Activated CD4-positive, alpha-beta T cell treated with anti-CD3 and anti-CD28 coated beads, Interleukin-2, amount 10 ng/mL, durations not matched to agents 7 days and 5 days (primary cell): ENCODE measurements at regions not wholly inside any gene's neighbourhood (a gene's known extent, or its start where the extent isn't known, plus 50 kb on each side); places are given as distances from the start of the nearest gene placed in this dataset.

ENCODE experiments used
- CTCF ChIA-PET: fragments of 350-600 bp; sonication (Branson Sonifier 250); formaldehyde crosslinking; loops from one replicate; lab custom pipeline; 2021; ENCODE audit warnings: antibody characterized with exemption; lab: Charles Lee
- POLR2A ChIA-PET: fragments of 350-600 bp; sonication (Branson Sonifier 250); formaldehyde crosslinking; loops from one replicate; lab custom pipeline; 2021; ENCODE audit warnings: antibody characterized with exemption; lab: Charles Lee
- DNase-seq: peaks from one replicate; pipeline ENCODE4 v3.0.0-alpha.2; 2020
- H3K27ac Mint-ChIP-seq: one replicate; pipeline ENCODE4 v1.8.0; 2021; ENCODE audit warnings: mild to moderate bottlenecking, moderate library complexity, mixed read lengths
- H3K27me3 Mint-ChIP-seq: one replicate; pipeline ENCODE4 v1.8.0; 2021; ENCODE audit warnings: mixed read lengths
- H3K36me3 Mint-ChIP-seq: one replicate; pipeline ENCODE4 v1.8.0; 2021; ENCODE audit warnings: low read depth, mixed read lengths
- H3K4me1 Mint-ChIP-seq: one replicate; pipeline ENCODE4 v1.8.0; 2021; ENCODE audit warnings: mixed read lengths
- H3K4me3 Mint-ChIP-seq: one replicate; pipeline ENCODE4 v1.8.0; 2021; ENCODE audit warnings: mild to moderate bottlenecking, moderate library complexity, mixed read lengths
- H3K9me3 Mint-ChIP-seq: one replicate; pipeline ENCODE4 v1.8.0; 2021; ENCODE audit warnings: mixed read lengths

DNA sequence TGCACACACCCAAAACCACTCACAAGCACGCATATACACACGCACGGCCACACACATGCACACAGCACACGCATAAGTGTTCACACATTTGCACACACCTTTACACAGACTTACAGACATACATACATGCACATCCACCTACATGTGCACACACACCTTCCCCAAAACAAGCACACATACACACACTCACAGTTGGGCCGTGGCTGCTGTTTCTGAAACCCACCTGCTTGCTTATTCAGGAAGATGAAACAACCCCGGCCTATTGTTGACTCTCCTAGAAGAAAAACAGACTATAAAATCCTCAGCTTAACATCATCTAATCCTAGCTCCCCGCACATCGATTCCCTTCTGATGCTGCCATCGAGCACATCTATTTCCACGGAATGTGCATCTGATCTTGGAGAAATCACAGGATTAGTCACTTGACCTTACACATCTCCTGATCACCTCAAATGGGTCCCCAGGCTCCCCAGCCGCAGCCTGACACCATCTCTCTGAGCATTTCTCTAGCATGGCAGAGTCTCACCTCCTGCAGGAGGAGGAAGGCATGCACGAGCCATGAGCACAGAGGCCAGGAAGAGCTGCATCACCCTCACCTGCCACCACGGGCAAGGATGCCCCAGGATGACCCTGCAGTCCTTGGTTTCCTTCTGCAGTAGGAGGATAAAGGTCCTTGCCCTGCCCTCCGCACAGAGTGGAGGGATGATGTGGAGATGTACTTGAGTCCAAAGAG lies 105.8 kb upstream of the CDH5 start:
- no peak overlapping the region for H3K4me3 Mint-ChIP-seq
- H3K27me3 Mint-ChIP-seq, result no peaks in the 10 kb centered on the region
- DNase-seq, result no peak
- POLR2A ChIA-PET, result no interaction called here
- CTCF ChIA-PET, result no interaction called here
- no peaks in the 10 kb centered on the region for H3K36me3 Mint-ChIP-seq
- H3K4me1 Mint-ChIP-seq, result peaks cover 2% of the 10 kb centered on the region
- no peaks in the 10 kb centered on the region for H3K9me3 Mint-ChIP-seq
- no peak overlapping the region for H3K27ac Mint-ChIP-seq

DNA sequence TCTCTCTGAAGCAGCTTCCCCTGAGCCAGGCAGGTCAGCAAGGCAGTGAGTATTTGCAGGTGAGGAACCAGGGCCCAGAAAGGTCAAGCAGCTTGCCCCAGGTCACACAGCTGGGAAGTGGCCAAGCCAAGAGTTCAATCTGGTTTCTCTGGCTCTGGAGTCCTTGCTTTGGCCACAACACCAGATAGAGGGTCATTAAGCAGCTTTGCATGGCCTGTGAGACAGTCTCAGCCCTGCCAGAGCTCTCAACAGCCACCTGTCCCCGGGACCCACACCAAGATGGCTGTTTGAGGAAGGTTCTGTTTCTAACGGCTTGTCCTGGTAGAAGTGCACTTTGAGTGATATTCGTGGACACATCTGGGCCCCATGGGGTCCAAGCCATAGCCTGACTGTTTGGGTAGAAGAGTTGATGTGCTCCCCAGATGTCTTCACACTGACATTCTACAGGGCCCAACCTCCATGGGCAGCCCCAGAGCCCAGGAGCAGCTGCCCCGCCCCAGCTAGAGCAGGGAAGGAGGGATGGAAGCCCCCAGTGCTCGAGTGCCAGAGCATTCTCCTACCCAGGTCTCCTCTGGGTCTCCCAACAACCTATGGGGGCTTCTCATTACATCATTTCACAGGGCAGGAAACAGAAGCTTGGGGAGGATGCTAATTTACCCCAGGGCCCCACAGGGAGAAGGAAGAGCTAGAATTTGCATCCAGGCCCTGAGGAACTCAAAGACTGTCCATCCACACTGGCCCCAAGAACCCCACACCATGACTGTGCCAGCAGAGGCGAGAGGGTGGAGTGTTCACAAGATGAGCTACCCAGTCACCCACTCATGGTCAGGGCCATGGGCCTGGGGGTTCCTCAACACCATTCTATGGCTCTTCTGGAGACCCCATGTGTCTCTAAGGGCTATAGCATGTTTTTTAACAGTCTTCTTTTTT lies 107.3 kb upstream of the CDH5 start:
- Mint-ChIP-seq H3K4me1 (peaks cover 2% of the 10 kb centered on the region), H3K27me3 (no peaks in the 10 kb centered on the region), H3K27ac (no peak overlapping the region), H3K36me3 (no peaks in the 10 kb centered on the region), H3K4me3 (no peak overlapping the region), H3K9me3 (no peaks in the 10 kb centered on the region)
- DNase-seq, result no peak
- ChIA-PET POLR2A (no interaction called here), CTCF (no interaction called here)

DNA sequence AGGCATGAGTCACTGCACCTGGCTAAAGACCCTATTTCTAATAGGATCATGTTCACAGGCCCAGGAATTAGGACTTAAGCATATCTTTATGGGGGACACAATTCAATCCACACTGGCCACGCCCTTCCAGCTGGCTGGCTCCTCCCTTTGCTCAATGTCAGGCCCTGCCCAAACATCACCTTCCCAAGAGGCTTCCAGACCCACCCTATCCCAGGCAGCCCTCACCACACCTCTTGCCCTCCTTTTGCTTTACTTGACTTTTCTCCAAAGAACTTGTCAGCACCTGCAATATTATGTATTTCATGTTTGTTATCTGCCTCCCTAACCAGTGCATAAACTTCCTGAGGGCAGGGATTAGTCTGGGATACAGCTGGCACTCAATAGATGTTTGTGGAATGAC lies 109.6 kb upstream of the CDH5 start:
- Mint-ChIP-seq H3K4me1 (no peaks in the 10 kb centered on the region), H3K36me3 (no peaks in the 10 kb centered on the region), H3K27ac (no peak overlapping the region), H3K27me3 (no peaks in the 10 kb centered on the region), H3K4me3 (no peak overlapping the region), H3K9me3 (no peaks in the 10 kb centered on the region)
- DNase-seq, result no peak
- ChIA-PET CTCF (no interaction called here), POLR2A (no interaction called here)

DNA sequence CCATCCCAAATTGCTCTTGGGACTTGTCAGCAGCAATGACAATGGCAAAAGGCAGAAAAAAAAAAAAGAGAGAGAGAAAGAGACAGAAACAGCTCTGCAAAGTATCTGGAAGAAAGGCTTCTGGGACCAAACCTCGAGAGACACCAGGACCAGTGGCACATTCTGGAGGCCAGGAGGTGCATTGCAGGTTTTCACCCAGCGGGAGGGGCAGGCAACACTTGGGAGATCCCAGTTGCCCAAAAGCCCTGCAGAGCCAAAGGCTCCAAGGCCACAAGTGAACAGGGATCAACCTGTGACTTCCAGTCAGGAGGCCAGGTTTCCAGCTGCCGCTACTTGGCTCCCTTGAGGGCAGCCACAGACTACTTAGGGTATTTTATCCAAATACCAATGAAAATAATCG lies 110.8 kb upstream of the CDH5 start:
- H3K9me3 Mint-ChIP-seq, result no peaks in the 10 kb centered on the region
- no peak overlapping the region for H3K4me3 Mint-ChIP-seq
- H3K27me3 Mint-ChIP-seq, result no peaks in the 10 kb centered on the region
- ChIA-PET POLR2A (no interaction called here), CTCF (no interaction called here)
- H3K4me1 Mint-ChIP-seq, result no peaks in the 10 kb centered on the region
- no peak overlapping the region for H3K27ac Mint-ChIP-seq
- no peak for DNase-seq
- no peaks in the 10 kb centered on the region for H3K36me3 Mint-ChIP-seq

DNA sequence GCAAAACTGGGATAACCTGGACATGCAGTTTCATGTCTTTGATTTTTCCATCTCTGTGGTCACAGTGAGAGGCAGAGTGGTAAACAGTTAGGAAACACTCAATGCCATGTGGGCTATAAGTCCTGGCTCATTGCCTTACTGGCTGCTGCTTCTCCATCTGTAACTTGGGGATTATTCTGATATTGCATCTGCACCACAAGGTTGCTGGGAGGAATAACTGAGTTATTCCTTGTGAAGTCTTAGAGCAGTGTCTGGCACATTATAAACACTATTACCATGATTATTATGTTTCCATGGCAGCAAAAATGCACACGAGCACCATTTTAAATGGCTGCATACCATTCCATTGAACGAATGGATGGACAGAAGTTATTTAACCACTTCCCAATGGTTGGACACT lies 111.7 kb upstream of the CDH5 start:
- no peak overlapping the region for H3K27ac Mint-ChIP-seq
- H3K27me3 Mint-ChIP-seq, result peaks cover under 1% of the 10 kb centered on the region
- H3K4me3 Mint-ChIP-seq, result no peak overlapping the region
- no peak for DNase-seq
- H3K36me3 Mint-ChIP-seq, result no peaks in the 10 kb centered on the region
- H3K4me1 Mint-ChIP-seq, result no peaks in the 10 kb centered on the region
- H3K9me3 Mint-ChIP-seq, result no peaks in the 10 kb centered on the region
- POLR2A ChIA-PET, result no interaction called here
- CTCF ChIA-PET, result no interaction called here

DNA sequence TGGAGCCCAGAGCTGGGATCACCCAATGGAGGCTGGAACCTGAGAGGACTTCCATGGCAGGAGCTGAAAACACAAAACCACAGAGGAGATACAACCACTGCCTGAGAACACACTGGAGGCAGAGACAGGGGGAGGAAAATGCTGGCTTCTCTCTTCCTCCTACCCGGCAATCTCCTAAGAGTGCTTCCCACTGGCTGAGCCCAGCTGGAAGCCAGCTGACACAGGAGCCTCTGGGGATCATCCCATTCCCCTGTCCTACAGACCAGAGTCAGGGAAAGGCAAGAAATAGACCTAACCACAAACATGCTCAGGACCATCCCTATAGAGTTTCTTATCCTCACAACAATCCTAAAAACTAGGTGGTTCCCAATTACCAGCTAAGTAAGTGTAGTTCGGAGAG lies 112.4 kb upstream of the CDH5 start:
- H3K27ac Mint-ChIP-seq, result no peak overlapping the region
- POLR2A ChIA-PET, result no interaction called here
- no peaks in the 10 kb centered on the region for H3K4me1 Mint-ChIP-seq
- H3K9me3 Mint-ChIP-seq, result no peaks in the 10 kb centered on the region
- no peak overlapping the region for H3K4me3 Mint-ChIP-seq
- CTCF ChIA-PET, result no interaction called here
- H3K27me3 Mint-ChIP-seq, result peaks cover 3% of the 10 kb centered on the region
- DNase-seq, result no peak
- no peaks in the 10 kb centered on the region for H3K36me3 Mint-ChIP-seq

DNA sequence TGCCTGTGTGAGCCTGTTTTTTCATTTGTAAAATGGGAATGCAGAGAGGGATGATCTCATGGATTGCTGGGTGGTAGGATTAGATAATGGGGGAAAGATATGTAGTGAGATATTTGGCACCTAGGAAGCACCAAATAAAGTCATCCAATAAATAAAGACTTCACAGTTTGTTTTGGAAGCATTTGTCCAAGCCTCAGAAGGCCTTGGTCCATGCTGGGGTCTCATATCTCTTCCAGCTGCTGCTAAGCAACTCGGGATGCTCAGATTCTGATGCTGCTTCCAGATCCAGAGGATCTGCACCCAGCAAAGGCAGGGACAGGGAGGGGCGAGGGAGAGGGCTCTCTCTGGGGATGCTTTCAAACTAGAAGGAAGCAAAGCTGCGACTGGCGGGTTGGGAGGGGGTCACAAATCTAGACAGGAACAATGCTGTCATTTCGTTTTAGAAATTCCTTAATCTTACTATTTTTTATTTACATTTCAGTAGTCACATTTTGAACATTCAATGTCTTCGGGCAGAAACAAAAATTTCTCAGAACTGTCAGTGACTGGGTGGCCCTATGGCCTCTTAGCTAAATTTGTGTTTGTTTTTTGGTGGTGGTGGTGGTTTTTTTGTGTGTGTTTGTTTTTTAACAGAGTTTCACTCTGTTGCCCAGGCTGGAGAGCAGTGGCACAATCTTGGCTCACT lies 114.9 kb upstream of the CDH5 start:
- no peak overlapping the region for H3K4me3 Mint-ChIP-seq
- DNase-seq, result no peak
- no peaks in the 10 kb centered on the region for H3K9me3 Mint-ChIP-seq
- H3K27me3 Mint-ChIP-seq, result peaks cover 3% of the 10 kb centered on the region
- no peaks in the 10 kb centered on the region for H3K4me1 Mint-ChIP-seq
- ChIA-PET POLR2A (no interaction called here), CTCF (interaction anchor here (1.4 kb wide), 1 partner anchor 10 kb away, joined by 3 read pairs; no protein-coding TSS in a partner anchor)
- no peak overlapping the region for H3K27ac Mint-ChIP-seq
- no peaks in the 10 kb centered on the region for H3K36me3 Mint-ChIP-seq

DNA sequence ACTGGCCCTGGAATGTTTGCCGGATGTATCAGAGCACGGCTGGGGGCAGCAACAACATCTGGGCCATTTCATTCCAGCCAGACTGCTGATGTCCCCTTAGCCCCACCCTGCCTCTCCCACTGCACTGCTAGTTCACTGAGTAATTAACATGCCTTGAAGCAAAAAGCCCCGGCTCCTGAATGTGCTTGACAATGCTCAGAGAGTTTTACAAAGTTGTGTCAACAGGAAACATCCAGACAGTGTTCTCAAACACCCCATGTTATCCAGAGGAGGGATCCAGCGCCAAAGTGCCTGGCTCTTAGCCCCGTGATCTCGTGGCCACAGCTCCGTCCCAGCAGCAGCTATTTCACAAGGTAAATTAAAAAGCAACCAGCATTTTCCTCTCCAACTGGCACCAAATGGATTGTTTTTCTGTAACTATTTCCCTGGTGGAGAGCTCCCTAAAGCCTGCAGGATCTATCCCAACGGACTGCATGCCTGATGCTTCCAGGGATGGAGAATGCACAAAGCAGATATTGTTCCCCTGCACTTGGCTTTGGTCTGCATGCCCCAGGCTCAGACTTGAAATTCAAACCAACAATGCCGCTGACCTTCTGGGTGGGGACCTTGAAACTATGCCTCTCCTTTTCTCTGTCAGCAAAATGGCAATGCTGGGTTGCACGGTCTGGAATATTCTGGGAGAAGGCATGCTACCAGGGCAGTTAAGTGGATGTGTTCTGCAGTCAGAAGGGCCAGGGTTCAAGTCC lies 115.6 kb upstream of the CDH5 start:
- no peak for DNase-seq
- CTCF ChIA-PET, result no interaction called here
- Mint-ChIP-seq H3K9me3 (no peaks in the 10 kb centered on the region), H3K36me3 (no peaks in the 10 kb centered on the region), H3K27me3 (peaks cover 3% of the 10 kb centered on the region), H3K4me3 (no peak overlapping the region), H3K4me1 (no peaks in the 10 kb centered on the region), H3K27ac (no peak overlapping the region)
- POLR2A ChIA-PET, result no interaction called here

DNA sequence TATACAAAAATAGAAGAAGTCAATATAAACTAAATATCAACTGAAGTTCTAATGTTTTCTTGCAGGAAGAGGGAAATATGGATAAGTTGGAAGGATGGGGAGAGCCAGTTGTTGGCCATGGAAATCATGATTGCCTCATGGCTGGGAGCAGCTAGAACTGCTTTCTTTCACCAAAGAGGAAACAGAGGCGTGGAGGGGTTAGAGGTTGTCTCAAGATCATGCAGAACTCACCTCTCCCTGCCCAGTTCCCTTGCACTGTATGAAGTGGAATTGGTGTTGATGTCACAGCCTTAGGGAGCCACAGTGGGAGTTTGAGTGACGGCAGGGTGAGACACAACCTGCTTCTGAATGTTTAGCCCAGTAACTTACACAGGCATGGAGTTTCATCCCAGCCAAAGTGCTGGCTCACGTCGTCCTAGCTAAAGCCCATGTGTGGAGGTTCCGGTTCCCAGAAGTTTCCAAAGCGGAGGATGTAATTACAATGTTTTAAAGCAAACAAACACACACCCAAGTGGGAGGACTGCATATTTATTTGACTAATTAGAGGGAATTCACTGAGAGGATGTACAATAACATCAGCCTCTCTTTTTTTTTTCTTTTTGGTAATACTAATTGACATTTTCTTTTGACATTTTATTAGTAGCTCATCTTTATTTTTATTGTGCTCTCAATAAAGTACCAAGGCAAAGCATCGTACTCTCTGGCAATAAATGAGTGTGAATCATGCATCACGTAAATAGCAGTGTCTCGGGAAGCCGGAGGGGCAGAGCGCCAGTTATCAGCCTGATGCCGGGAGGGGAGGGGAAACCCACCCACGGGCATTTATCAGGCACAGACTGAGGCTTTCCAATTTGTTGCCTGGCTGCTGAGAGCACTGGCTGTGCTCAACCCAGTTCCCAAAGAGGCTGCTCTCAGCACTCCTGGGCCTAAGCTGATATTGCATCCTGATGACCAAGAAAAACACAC lies 118.7 kb upstream of the CDH5 start:
- H3K36me3 Mint-ChIP-seq, result no peaks in the 10 kb centered on the region
- POLR2A ChIA-PET, result no interaction called here

DNA sequence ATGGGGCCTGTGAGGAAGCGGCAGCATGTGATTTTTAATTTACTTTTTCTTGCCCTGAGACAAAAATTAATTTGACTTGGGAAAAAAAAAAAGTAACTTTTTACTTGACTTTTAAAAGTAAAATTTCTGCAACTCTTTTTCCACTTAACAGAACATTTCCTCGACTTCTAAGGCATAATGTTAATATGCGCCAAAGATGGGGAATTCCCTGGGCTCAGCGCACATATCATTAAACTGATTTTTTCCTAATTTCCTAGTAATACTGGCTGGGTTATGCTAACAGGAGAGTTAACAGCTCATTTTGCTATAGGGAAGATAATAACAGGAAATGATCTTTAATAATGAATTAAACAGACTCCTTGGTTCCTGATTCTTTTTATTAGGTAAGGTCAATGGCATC lies 120.6 kb upstream of the CDH5 start:
- CTCF ChIA-PET, result no interaction called here
- H3K4me3 Mint-ChIP-seq, result no peak overlapping the region
- POLR2A ChIA-PET, result no interaction called here
- H3K27me3 Mint-ChIP-seq, result peaks cover 5% of the 10 kb centered on the region
- H3K36me3 Mint-ChIP-seq, result no peaks in the 10 kb centered on the region
- H3K4me1 Mint-ChIP-seq, result no peaks in the 10 kb centered on the region
- H3K27ac Mint-ChIP-seq, result no peak overlapping the region
- no peak for DNase-seq
- H3K9me3 Mint-ChIP-seq, result no peaks in the 10 kb centered on the region

More for the DNA sequence above, 118.7 kb upstream of the CDH5 start:
- Mint-ChIP-seq H3K27me3 (peaks cover 5% of the 10 kb centered on the region), H3K4me3 (no peak overlapping the region), H3K27ac (no peak overlapping the region), H3K4me1 (no peaks in the 10 kb centered on the region), H3K9me3 (no peaks in the 10 kb centered on the region)
- CTCF ChIA-PET, result no interaction called here
- DNase-seq, result no peak

DNA sequence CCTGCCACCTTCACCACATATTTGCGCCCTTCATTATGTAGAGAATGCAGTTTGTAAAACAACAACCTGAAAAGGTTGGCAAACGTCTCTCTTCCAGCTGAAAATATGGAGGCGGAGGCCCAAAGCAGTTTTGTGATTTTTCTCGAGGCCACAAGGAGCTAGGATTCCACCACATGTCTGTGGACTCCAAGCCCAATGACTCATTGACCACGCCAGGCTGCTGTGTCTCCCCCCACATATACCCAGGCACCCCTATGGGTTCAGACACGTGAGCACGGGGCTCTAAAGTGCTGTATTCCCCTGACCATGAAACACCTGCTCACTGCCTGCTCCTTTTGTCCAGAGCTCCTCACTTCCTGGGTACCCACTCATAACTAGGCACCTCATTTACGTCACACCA lies 121.4 kb upstream of the CDH5 start:
- Mint-ChIP-seq H3K27ac (no peak overlapping the region), H3K27me3 (peaks cover 5% of the 10 kb centered on the region), H3K9me3 (no peaks in the 10 kb centered on the region), H3K36me3 (no peaks in the 10 kb centered on the region), H3K4me3 (no peak overlapping the region), H3K4me1 (no peaks in the 10 kb centered on the region)
- POLR2A ChIA-PET, result no interaction called here
- DNase-seq, result no peak
- CTCF ChIA-PET, result no interaction called here

DNA sequence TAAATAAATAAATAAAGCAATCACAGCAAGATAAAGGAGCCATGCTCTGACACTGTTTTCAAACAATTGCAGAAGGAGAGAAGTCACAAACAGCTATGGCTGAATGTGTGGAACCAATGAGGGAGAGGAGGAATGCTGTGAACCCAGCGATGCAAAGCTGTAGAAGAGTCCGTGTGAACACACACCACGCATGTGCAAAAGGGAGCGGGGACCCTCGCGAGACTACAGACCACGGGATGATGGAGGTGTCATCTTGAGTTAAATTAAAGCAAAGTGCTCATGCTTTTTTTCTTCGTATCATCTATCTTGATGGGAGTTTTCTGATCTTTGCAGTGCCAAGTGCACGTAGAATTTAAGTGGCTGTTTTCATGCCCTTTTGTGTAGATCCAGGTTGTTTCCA lies 123.8 kb upstream of the CDH5 start:
- no peaks in the 10 kb centered on the region for H3K36me3 Mint-ChIP-seq
- no peaks in the 10 kb centered on the region for H3K4me1 Mint-ChIP-seq
- no peak overlapping the region for H3K27ac Mint-ChIP-seq
- CTCF ChIA-PET, result no interaction called here
- H3K9me3 Mint-ChIP-seq, result no peaks in the 10 kb centered on the region
- no peak for DNase-seq
- POLR2A ChIA-PET, result no interaction called here
- no peak overlapping the region for H3K4me3 Mint-ChIP-seq
- peaks cover 2% of the 10 kb centered on the region for H3K27me3 Mint-ChIP-seq
